ENCODE measurements at regions not wholly inside any gene's neighbourhood (a gene's known extent, or its start where the extent isn't known, plus 50 kb on each side); places are given as distances from the start of the nearest gene placed in this dataset.

- TF ChIP-seq, protein P1, sequence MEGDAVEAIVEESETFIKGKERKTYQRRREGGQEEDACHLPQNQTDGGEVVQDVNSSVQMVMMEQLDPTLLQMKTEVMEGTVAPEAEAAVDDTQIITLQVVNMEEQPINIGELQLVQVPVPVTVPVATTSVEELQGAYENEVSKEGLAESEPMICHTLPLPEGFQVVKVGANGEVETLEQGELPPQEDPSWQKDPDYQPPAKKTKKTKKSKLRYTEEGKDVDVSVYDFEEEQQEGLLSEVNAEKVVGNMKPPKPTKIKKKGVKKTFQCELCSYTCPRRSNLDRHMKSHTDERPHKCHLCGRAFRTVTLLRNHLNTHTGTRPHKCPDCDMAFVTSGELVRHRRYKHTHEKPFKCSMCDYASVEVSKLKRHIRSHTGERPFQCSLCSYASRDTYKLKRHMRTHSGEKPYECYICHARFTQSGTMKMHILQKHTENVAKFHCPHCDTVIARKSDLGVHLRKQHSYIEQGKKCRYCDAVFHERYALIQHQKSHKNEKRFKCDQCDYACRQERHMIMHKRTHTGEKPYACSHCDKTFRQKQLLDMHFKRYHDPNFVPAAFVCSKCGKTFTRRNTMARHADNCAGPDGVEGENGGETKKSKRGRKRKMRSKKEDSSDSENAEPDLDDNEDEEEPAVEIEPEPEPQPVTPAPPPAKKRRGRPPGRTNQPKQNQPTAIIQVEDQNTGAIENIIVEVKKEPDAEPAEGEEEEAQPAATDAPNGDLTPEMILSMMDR (IDR thresholded peaks at IDR 0.05; ENCODE audit: insufficient read depth, low read length): no peak
- TF ChIP-seq, protein P2, sequence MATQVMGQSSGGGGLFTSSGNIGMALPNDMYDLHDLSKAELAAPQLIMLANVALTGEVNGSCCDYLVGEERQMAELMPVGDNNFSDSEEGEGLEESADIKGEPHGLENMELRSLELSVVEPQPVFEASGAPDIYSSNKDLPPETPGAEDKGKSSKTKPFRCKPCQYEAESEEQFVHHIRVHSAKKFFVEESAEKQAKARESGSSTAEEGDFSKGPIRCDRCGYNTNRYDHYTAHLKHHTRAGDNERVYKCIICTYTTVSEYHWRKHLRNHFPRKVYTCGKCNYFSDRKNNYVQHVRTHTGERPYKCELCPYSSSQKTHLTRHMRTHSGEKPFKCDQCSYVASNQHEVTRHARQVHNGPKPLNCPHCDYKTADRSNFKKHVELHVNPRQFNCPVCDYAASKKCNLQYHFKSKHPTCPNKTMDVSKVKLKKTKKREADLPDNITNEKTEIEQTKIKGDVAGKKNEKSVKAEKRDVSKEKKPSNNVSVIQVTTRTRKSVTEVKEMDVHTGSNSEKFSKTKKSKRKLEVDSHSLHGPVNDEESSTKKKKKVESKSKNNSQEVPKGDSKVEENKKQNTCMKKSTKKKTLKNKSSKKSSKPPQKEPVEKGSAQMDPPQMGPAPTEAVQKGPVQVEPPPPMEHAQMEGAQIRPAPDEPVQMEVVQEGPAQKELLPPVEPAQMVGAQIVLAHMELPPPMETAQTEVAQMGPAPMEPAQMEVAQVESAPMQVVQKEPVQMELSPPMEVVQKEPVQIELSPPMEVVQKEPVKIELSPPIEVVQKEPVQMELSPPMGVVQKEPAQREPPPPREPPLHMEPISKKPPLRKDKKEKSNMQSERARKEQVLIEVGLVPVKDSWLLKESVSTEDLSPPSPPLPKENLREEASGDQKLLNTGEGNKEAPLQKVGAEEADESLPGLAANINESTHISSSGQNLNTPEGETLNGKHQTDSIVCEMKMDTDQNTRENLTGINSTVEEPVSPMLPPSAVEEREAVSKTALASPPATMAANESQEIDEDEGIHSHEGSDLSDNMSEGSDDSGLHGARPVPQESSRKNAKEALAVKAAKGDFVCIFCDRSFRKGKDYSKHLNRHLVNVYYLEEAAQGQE (IDR thresholded peaks at IDR 0.05; ENCODE audit: insufficient replicate concordance, low read depth): no peak
- no peak for TF ChIP-seq SPI1 (IDR thresholded peaks at IDR 0.05; ENCODE audit: borderline replicate concordance, low read depth)
These were observed 304.0 kb downstream of the DUSP10 start for GRCh38 chr1:221437926-221438325.
